ENCODE measurements at regions not wholly inside any gene's neighbourhood (a gene's known extent, or its start where the extent isn't known, plus 50 kb on each side); places are given as distances from the start of the nearest gene placed in this dataset.

- H3K4me1 ChIP-seq (ENCODE audit: control insufficient read depth in 4 of 4, insufficient read depth in 4 of 4, low read length in 3 of 4): peaks cover 2 to 35% (median 21%) of the 10 kb centered on the region in 4 donors
- no peaks in the 10 kb centered on the region for H3K36me3 ChIP-seq (ENCODE audit: control insufficient read depth in 4 of 4, insufficient read depth in 3 of 4, low read depth in 1 of 4, low read length in 3 of 4)
- no peak for DNase-seq (ENCODE audit: low spot score)
- H3K9me3 ChIP-seq (ENCODE audit: control insufficient read depth in 4 of 4, low read length in 3 of 4): peaks cover 0 to 8% (median 0%) of the 10 kb centered on the region in 4 donors
- no peak for TF ChIP-seq NR2F2 (IDR thresholded peaks at IDR 0.05)
- TF ChIP-seq GABPA (IDR thresholded peaks at IDR 0.05 in 1 of 2, conservative IDR thresholded peaks at IDR 0.05 in 1 of 2): no peak
- TF ChIP-seq RAD21 (IDR thresholded peaks at IDR 0.05): no peak
- no peak for TF ChIP-seq REST (IDR thresholded peaks at IDR 0.05)
- no peak for TF ChIP-seq MAX (IDR thresholded peaks at IDR 0.05)
- no peak for TF ChIP-seq CTCF (IDR thresholded peaks at IDR 0.05; ENCODE audit: low read depth, low read length, missing input control)
- TF ChIP-seq RXRA (IDR thresholded peaks at IDR 0.05): no peak
- TF ChIP-seq YY1 (IDR thresholded peaks at IDR 0.05): no peak
- TF ChIP-seq TAF1 (conservative IDR thresholded peaks at IDR 0.05): no peak
- no peak for TF ChIP-seq ATF3 (IDR thresholded peaks at IDR 0.05)
- TF ChIP-seq FOXA2 (IDR thresholded peaks at IDR 0.05): no peak
- TF ChIP-seq HNF4A (conservative IDR thresholded peaks at IDR 0.05): no peak
- no peak for TF ChIP-seq FOXA1 (IDR thresholded peaks at IDR 0.05)
- TF ChIP-seq ZBTB33 (IDR thresholded peaks at IDR 0.05): no peak
- no peak for TF ChIP-seq HNF4G (IDR thresholded peaks at IDR 0.05)
- no peak overlapping the region for H3K9ac ChIP-seq (ENCODE audit: low read depth in 1 of 2, low read length in 2 of 2)
- no peaks in the 10 kb centered on the region for H3K27me3 ChIP-seq (ENCODE audit: control insufficient read depth in 4 of 4, insufficient read depth in 4 of 4, low read length in 3 of 4)
- H3K4me3 ChIP-seq (ENCODE audit: low read depth in 1 of 3, low read length in 3 of 3): no peak overlapping the region
- WGBS: 75% methylated on average over 19 of the region's 19 CpGs
- no peak overlapping the region for H3K27ac ChIP-seq (ENCODE audit: low read depth in 1 of 2, low read length in 2 of 2)
Measured at GRCh38 chr12:124653169-124653931, 85.9 kb upstream of the NCOR2 start.

Measured in liver (tissue), 8 donors.